Spleen (tissue), 11 donors: ENCODE measurements at regions not wholly inside any gene's neighbourhood (a gene's known extent, or its start where the extent isn't known, plus 50 kb on each side); places are given as distances from the start of the nearest gene placed in this dataset.
"Not testable (repeated sequence)": the region's sequence is repeated elsewhere in the genome, so short reads cannot be mapped to it uniquely, and the experiment has no call there.

Experiments
- DNase-seq: peaks from one replicate; pipeline ENCODE4 v3.0.0-alpha.2; 2020
- H3K27ac ChIP-seq, 8 donors: fragments of 200-600 bp; sonication (generic) in 7 of 8; 1 replicate in 4 of 8; 2 replicates in 4 of 8; pipeline versions ENCODE4 v1.5.0 to v1.8.0; 2016 to 2021; ENCODE audit warnings: inconsistent platforms in 4 of 8, mild to moderate bottlenecking in 4 of 8, moderate library complexity in 1 of 8
- H3K27me3 ChIP-seq, 7 donors: fragments of 200-600 bp; sonication (generic) in 6 of 7; replicated peaks in 1 of 7; 1 replicate in 4 of 7; 2 replicates in 3 of 7; pipeline versions ENCODE4 v1.5.0 to v1.8.0; 2016 to 2021; ENCODE audit warnings: inconsistent platforms in 3 of 7, mild to moderate bottlenecking in 1 of 7
- H3K36me3 ChIP-seq, 6 donors: fragments of 200-600 bp; sonication (generic) in 5 of 6; 1 replicate in 4 of 6; 2 replicates in 2 of 6; pipeline versions ENCODE4 v1.5.0 to v1.8.0; 2016 to 2021; ENCODE audit warnings: inconsistent platforms in 2 of 6
- H3K4me1 ChIP-seq, 6 donors: fragments of 200-600 bp; sonication (generic) in 5 of 6; 1 replicate in 3 of 6; 2 replicates in 3 of 6; pipeline versions ENCODE4 v1.5.0 to v1.8.0; 2016 to 2021; ENCODE audit warnings: inconsistent platforms in 3 of 6
- H3K4me3 ChIP-seq, 8 donors: fragments of 200-600 bp; sonication (generic) in 7 of 8; 1 replicate in 4 of 8; 2 replicates in 4 of 8; pipeline versions ENCODE4 v1.5.0 to v1.8.0; 2016 to 2021; ENCODE audit warnings: inconsistent platforms in 4 of 8, mild to moderate bottlenecking in 4 of 8, moderate library complexity in 2 of 8
- H3K9me3 ChIP-seq, 8 donors: fragments of 200-600 bp; sonication (generic) in 7 of 8; 1 replicate in 4 of 8; 2 replicates in 4 of 8; pipeline versions ENCODE4 v1.5.0 to v1.8.0; 2016 to 2021; ENCODE audit warnings: inconsistent platforms in 4 of 8
- POLR2A ChIP-seq, 3 donors: fragments of 450-650 bp; IDR thresholded peaks; one replicate each; pipeline ENCODE4 v1.5.1; 2017; ENCODE audit warnings: antibody characterized with exemption in 3 of 3, mild to moderate bottlenecking in 1 of 3
- POLR2AphosphoS5 ChIP-seq, 3 donors: sonication (generic); formaldehyde crosslinking; IDR thresholded peaks; one replicate each; pipeline ENCODE4 v1.5.1; 2017; ENCODE audit warnings: antibody characterized with exemption in 3 of 3
- WGBS, 5 donors: extraction: QIAGEN DNeasy Blood & Tissue Kit in 3 of 5; methylation state at CpG; one replicate each; pipeline versions ENCODE4 v1.1.5 to v1.1.7; 2013 to 2018; 5-methylcytosine and 5-hydroxymethylcytosine counted together
- intact Hi-C: fragments of 100-400 bp; cut with DNase I; formaldehyde crosslinking; loops from one replicate; pipeline ENCODE4 v1.15.0; 2023; ENCODE audit warnings: low total_unique reads
- TF ChIP-seq, protein P1 (sequence below), 11 experiments: fragments of 200-600 bp in 7 of 11; fragments of 450-650 bp in 4 of 11; sonication (generic) in 4 of 11; IDR thresholded peaks in 8 of 11; conservative IDR thresholded peaks in 3 of 11; 1 replicate in 7 of 11; 2 replicates in 4 of 11; pipeline versions ENCODE4 v1.4.0 to v1.8.0; 2016 to 2021; ENCODE audit warnings: antibody characterized with exemption in 11 of 11, inconsistent platforms in 4 of 11, mild to moderate bottlenecking in 1 of 11
- donor health status: healthy with polysubstance abuse.
- donor health status: DM: no; HTN: no; CAD: no; lungs with moderate emphysema.
- donor health status: DM: no; HTN: no; CAD: no.
- donor health status: Bipolar disorder and iron deficiency.
- donor health status: healthy.
- donor health status: DM: no; HTN: no; CAD: no.
- donor health status: DM: yes; HTN: yes; CAD: no.

- TF ChIP-seq POLR2AphosphoS5 (IDR thresholded peaks at IDR 0.05) (no peak), POLR2A (IDR thresholded peaks at IDR 0.05) (no peak)
- TF ChIP-seq, protein P1, sequence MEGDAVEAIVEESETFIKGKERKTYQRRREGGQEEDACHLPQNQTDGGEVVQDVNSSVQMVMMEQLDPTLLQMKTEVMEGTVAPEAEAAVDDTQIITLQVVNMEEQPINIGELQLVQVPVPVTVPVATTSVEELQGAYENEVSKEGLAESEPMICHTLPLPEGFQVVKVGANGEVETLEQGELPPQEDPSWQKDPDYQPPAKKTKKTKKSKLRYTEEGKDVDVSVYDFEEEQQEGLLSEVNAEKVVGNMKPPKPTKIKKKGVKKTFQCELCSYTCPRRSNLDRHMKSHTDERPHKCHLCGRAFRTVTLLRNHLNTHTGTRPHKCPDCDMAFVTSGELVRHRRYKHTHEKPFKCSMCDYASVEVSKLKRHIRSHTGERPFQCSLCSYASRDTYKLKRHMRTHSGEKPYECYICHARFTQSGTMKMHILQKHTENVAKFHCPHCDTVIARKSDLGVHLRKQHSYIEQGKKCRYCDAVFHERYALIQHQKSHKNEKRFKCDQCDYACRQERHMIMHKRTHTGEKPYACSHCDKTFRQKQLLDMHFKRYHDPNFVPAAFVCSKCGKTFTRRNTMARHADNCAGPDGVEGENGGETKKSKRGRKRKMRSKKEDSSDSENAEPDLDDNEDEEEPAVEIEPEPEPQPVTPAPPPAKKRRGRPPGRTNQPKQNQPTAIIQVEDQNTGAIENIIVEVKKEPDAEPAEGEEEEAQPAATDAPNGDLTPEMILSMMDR (IDR thresholded peaks at IDR 0.05 in 8 of 11, conservative IDR thresholded peaks at IDR 0.05 in 3 of 11): no peak
Measured at GRCh38 chr3:87834327-87834726, 224.5 kb downstream of the CGGBP1 start.

DNA sequence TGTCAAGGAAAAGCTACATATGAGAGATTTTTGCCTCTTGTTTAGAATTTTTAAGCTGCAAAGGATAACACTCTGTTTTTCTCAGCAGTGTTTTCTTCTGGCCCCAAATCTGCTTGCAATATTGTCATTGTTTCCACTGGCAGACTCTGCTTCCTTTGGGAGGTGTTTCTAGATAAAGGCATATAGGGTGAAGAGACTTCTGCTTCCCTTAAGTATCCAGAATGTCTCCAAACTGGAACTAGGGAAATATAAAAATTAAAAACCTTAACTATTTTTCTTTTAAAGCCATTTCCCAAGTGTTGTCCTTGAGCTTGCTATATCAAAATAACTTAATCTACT is 225.8 kb downstream of the CGGBP1 start:
- TF ChIP-seq POLR2A (IDR thresholded peaks at IDR 0.05): no peak
- TF ChIP-seq, protein P1 (IDR thresholded peaks at IDR 0.05 in 8 of 11, conservative IDR thresholded peaks at IDR 0.05 in 3 of 11): no peak
- no peak for TF ChIP-seq POLR2AphosphoS5 (IDR thresholded peaks at IDR 0.05)
- H3K36me3 ChIP-seq: no peaks in the 10 kb centered on the region
- intact Hi-C loops: no loop called here
- no peak overlapping the region for H3K27ac ChIP-seq
- no peaks in the 10 kb centered on the region for H3K9me3 ChIP-seq
- no peak overlapping the region for H3K4me3 ChIP-seq
- DNase-seq: no peak
- H3K4me1 ChIP-seq: peaks cover 0 to 6% (median 0%) of the 10 kb centered on the region in 6 donors
- H3K27me3 ChIP-seq: no peaks in the 10 kb centered on the region

More at GRCh38 chr3:87834327-87834726, 224.5 kb downstream of the CGGBP1 start:
- Histone ChIP-seq H3K27ac (no peak overlapping the region), H3K9me3 (peaks cover 0 to 6% (median 3%) of the 10 kb centered on the region in 8 donors), H3K4me1 (no peaks in the 10 kb centered on the region), H3K27me3 (no peaks in the 10 kb centered on the region), H3K36me3 (no peaks in the 10 kb centered on the region), H3K4me3 (no peak overlapping the region)
- intact Hi-C loops: no loop called here
- DNase-seq: no peak
- WGBS, 5 donors: 83 to 93% (median 90%) methylated on average over 2 of the region's 2 CpGs

GRCh38 chr3:87828046-87828445 is 230.8 kb downstream of the CGGBP1 start:
- intact Hi-C loops: no loop called here
- Histone ChIP-seq H3K36me3 (no peaks in the 10 kb centered on the region), H3K4me3 (no peak overlapping the region), H3K27me3 (no peaks in the 10 kb centered on the region), H3K4me1 (peaks cover 0 to 10% (median 0%) of the 10 kb centered on the region in 6 donors), H3K9me3 (no peaks in the 10 kb centered on the region), H3K27ac (no peak overlapping the region)
- 10 to 20% (median 15%) methylated on average over 3 of the region's 3 CpGs for WGBS, 5 donors
- TF ChIP-seq POLR2AphosphoS5 (IDR thresholded peaks at IDR 0.05): no peak
- TF ChIP-seq, protein P1 (IDR thresholded peaks at IDR 0.05 in 8 of 11, conservative IDR thresholded peaks at IDR 0.05 in 3 of 11): no peak
- no peak for TF ChIP-seq POLR2A (IDR thresholded peaks at IDR 0.05)
- no peak for DNase-seq

- H3K9me3 ChIP-seq: no peaks in the 10 kb centered on the region
Measured at GRCh38 chr3:87822563-87822962, 236.2 kb downstream of the CGGBP1 start.

GRCh38 chr3:87813503-87813902 is 245.3 kb downstream of the CGGBP1 start:
- H3K27ac ChIP-seq, H3K9me3 ChIP-seq, H3K4me1 ChIP-seq, H3K4me3 ChIP-seq, H3K36me3 ChIP-seq, H3K27me3 ChIP-seq, intact Hi-C loops, DNase-seq: not testable (repeated sequence)
- 77 to 85% (median 80%) methylated on average over 6 of the region's 6 CpGs for WGBS, 5 donors

More at GRCh38 chr3:87822563-87822962, 236.2 kb downstream of the CGGBP1 start:
- Histone ChIP-seq H3K4me1 (no peaks in the 10 kb centered on the region), H3K27ac (no peak overlapping the region), H3K4me3 (no peak overlapping the region), H3K36me3 (no peaks in the 10 kb centered on the region), H3K27me3 (no peaks in the 10 kb centered on the region)
- intact Hi-C loops: no loop called here
- no peak for DNase-seq
- TF ChIP-seq POLR2AphosphoS5 (IDR thresholded peaks at IDR 0.05) (no peak), POLR2A (IDR thresholded peaks at IDR 0.05) (no peak)
- TF ChIP-seq, protein P1 (IDR thresholded peaks at IDR 0.05 in 8 of 11, conservative IDR thresholded peaks at IDR 0.05 in 3 of 11): no peak
- WGBS, 5 donors: 63 to 84% (median 67%) methylated on average over 2 of the region's 2 CpGs
